K562 (cell line): ENCODE measurements at regions not wholly inside any gene's neighbourhood (a gene's known extent, or its start where the extent isn't known, plus 50 kb on each side); places are given as distances from the start of the nearest gene placed in this dataset.

Experiments
- CBX3 ChIP-seq, 2 experiments: IDR thresholded peaks; 1 replicate in 1 of 2; 2 replicates in 1 of 2; pipeline ENCODE4 v1.6.1; 2012; ENCODE audit warnings: inconsistent platforms in 2 of 2, low read length in 2 of 2, borderline replicate concordance in 1 of 2, control low read depth in 1 of 2
- FOXJ2 ChIP-seq: fragments of 200-800 bp; sonication (Bioruptor generic); IDR thresholded peaks from 2 replicates; pipeline ENCODE4 v1.6.1; 2016; ENCODE audit warnings: missing genetic modification characterization, missing compliant biosample characterization
- JUND ChIP-seq, 2 experiments: IDR thresholded peaks; 2 replicates in 1 of 2; 3 replicates in 1 of 2; pipeline ENCODE4 v1.6.1; 2011; ENCODE audit warnings: borderline replicate concordance in 2 of 2, low read depth in 2 of 2, low read length in 2 of 2, improper control_type of control experiment in 1 of 2, missing biosample characterization in 1 of 2, missing genetic modification characterization in 1 of 2, missing genetic modification reagents in 1 of 2
- SMARCA4 ChIP-seq: fragments of 450-650 bp; IDR thresholded peaks from 2 replicates; pipeline ENCODE4 v1.6.1; 2016
- XRCC4 ChIP-seq: IDR thresholded peaks from one replicate; pipeline ENCODE4 v1.6.1; 2011; ENCODE audit not compliant: insufficient read depth, insufficient read length; ENCODE audit errors: extremely low read depth
- ZNF146 ChIP-seq: IDR thresholded peaks from one replicate; pipeline ENCODE4 v1.6.1; 2018; ENCODE audit warnings: missing compliant biosample characterization; ENCODE audit not compliant: unreplicated experiment
- TF ChIP-seq, protein P1 (sequence below), 2 experiments: fragments of 450-650 bp; IDR thresholded peaks; 2 replicates each; pipeline ENCODE4 v1.6.1; 2016; ENCODE audit warnings: mild to moderate bottlenecking in 2 of 2, borderline replicate concordance in 1 of 2, low read depth in 1 of 2, moderate library complexity in 1 of 2
- TF ChIP-seq, protein P2 (sequence below), 2 experiments: fragments of 150-350 bp in 1 of 2; IDR thresholded peaks; 2 replicates each; pipeline ENCODE4 v1.6.1; 2012 to 2016; ENCODE audit warnings: low read depth in 2 of 2, low read length in 2 of 2, mild to moderate bottlenecking in 1 of 2, moderate library complexity in 1 of 2
- TF ChIP-seq, protein P3 (sequence below): sonication (generic); IDR thresholded peaks from 2 replicates; pipeline ENCODE4 v1.6.1; 2016
- TF ChIP-seq, protein P4 (sequence below), 2 experiments: IDR thresholded peaks in 1 of 2; conservative IDR thresholded peaks in 1 of 2; 2 replicates each; pipeline ENCODE4 v1.6.1; 2016; ENCODE audit warnings: low read depth in 2 of 2, mild to moderate bottlenecking in 1 of 2, missing compliant biosample characterization in 1 of 2, missing genetic modification characterization in 1 of 2, moderate library complexity in 1 of 2

DNA sequence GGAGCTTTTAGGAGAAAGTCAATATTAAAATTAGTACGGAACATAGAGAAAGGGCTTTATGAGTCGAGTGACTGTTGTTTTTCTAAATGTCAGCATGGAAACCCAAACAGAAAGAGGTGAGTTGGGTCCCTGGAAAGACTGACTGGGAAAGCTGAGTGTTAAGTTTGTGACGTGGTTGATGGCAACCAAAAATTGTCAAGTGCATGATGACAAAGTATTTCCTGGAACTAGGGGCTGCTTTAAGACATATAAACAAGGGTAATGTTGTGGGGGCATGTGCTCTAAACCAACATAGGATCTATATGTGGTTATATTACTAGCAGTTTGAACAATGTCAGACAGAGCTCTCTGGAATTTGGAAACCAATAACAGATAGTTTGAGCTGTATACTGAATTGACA lies 50.9 kb upstream of the GPD2 start (continued):
- TF ChIP-seq, protein P1, sequence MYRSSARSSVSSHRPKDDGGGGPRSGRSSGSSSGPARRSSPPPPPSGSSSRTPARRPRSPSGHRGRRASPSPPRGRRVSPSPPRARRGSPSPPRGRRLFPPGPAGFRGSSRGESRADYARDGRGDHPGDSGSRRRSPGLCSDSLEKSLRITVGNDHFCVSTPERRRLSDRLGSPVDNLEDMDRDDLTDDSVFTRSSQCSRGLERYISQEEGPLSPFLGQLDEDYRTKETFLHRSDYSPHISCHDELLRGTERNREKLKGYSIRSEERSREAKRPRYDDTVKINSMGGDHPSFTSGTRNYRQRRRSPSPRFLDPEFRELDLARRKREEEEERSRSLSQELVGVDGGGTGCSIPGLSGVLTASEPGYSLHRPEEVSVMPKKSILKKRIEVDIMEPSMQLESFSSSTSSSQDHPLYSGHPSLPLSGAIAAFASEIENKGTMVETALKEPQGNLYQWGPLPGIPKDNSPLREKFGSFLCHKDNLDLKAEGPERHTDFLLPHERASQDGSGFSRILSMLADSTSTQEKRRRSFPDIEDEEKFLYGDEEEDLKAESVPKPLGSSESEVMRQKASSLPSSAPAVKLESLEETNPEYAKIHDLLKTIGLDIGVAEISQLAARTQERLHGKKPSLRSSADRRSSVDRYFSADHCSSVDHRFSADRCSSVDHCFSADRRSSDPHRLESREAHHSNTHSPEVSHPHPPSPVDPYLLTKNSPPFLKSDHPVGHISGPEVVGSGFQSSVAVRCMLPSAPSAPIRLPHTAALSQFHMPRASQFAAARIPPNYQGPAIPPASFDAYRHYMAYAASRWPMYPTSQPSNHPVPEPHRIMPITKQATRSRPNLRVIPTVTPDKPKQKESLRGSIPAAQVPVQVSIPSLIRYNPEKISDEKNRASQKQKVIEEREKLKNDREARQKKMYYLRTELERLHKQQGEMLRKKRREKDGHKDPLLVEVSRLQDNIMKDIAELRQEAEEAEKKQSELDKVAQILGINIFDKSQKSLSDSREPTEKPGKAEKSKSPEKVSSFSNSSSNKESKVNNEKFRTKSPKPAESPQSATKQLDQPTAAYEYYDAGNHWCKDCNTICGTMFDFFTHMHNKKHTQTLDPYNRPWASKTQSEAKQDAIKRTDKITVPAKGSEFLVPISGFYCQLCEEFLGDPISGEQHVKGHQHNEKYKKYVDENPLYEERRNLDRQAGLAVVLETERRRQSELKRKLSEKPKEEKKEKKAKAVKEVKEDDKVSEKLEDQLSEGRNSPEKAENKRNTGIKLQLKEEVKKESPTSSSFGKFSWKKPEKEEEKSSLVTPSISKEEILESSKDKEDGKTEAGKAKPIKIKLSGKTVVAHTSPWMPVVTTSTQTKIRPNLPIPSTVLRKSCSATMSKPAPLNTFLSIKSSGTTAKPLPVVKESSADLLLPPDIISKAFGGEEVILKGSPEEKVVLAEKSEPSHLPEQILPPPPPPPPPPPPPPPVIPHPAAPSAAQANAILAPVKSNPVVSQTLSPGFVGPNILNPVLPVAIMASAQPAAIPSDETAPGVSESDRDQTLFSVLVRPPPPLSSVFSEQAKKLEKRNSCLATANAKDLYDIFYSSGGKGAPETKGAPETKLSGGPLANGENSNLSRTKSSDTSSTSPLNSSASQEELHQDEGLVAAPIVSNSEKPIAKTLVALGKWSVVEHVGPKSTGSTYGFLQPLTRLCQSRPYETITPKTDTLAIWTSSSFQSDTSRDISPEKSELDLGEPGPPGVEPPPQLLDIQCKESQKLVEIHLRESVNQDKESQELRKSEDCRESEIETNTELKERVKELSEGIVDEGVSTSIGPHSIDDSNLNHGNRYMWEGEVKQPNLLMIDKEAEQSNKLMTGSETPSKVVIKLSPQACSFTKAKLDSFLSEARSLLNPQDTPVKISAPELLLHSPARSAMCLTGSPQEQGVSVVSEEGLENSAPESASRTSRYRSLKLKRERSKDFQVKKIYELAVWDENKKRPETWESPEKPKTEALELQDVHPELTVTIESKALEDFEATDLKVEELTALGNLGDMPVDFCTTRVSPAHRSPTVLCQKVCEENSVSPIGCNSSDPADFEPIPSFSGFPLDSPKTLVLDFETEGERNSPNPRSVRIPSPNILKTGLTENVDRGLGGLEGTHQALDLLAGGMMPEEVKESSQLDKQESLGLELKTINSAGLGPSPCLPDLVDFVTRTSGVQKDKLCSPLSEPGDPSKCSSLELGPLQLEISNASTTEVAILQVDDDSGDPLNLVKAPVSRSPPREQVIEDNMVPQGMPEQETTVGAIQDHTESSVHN (IDR thresholded peaks at IDR 0.05; ENCODE audit: borderline replicate concordance in 1 of 2, low read depth in 1 of 2), result no peak
- TF ChIP-seq, protein P2, sequence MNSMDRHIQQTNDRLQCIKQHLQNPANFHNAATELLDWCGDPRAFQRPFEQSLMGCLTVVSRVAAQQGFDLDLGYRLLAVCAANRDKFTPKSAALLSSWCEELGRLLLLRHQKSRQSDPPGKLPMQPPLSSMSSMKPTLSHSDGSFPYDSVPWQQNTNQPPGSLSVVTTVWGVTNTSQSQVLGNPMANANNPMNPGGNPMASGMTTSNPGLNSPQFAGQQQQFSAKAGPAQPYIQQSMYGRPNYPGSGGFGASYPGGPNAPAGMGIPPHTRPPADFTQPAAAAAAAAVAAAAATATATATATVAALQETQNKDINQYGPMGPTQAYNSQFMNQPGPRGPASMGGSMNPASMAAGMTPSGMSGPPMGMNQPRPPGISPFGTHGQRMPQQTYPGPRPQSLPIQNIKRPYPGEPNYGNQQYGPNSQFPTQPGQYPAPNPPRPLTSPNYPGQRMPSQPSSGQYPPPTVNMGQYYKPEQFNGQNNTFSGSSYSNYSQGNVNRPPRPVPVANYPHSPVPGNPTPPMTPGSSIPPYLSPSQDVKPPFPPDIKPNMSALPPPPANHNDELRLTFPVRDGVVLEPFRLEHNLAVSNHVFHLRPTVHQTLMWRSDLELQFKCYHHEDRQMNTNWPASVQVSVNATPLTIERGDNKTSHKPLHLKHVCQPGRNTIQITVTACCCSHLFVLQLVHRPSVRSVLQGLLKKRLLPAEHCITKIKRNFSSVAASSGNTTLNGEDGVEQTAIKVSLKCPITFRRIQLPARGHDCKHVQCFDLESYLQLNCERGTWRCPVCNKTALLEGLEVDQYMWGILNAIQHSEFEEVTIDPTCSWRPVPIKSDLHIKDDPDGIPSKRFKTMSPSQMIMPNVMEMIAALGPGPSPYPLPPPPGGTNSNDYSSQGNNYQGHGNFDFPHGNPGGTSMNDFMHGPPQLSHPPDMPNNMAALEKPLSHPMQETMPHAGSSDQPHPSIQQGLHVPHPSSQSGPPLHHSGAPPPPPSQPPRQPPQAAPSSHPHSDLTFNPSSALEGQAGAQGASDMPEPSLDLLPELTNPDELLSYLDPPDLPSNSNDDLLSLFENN (IDR thresholded peaks at IDR 0.05; ENCODE audit: low read depth in 2 of 2, low read length in 2 of 2), result no peak
- TF ChIP-seq FOXJ2 (peak; percentile 62; the same call in 1 of the 2 replicates), ZNF146 (CRISPR knock-in tag) (no peak), SMARCA4 (0 out of 2 replicates have a peak, but pooled peaks have one; percentile 30), JUND (IDR thresholded peaks at IDR 0.05; ENCODE audit: borderline replicate concordance, low read depth, low read length) (peak; percentile 21; the same call in 1 of the 2 replicates), JUND (tag; IDR thresholded peaks at IDR 0.05; ENCODE audit: borderline replicate concordance, low read depth, low read length) (peak; percentile 52; the same call in 1 of the 3 replicates), XRCC4 (no peak), CBX3 (IDR thresholded peaks at IDR 0.05; ENCODE audit: borderline replicate concordance in 1 of 2, low read length in 2 of 2) (no peak)
- TF ChIP-seq, protein P3, sequence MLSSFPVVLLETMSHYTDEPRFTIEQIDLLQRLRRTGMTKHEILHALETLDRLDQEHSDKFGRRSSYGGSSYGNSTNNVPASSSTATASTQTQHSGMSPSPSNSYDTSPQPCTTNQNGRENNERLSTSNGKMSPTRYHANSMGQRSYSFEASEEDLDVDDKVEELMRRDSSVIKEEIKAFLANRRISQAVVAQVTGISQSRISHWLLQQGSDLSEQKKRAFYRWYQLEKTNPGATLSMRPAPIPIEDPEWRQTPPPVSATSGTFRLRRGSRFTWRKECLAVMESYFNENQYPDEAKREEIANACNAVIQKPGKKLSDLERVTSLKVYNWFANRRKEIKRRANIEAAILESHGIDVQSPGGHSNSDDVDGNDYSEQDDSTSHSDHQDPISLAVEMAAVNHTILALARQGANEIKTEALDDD, result no peak
- TF ChIP-seq, protein P4, sequence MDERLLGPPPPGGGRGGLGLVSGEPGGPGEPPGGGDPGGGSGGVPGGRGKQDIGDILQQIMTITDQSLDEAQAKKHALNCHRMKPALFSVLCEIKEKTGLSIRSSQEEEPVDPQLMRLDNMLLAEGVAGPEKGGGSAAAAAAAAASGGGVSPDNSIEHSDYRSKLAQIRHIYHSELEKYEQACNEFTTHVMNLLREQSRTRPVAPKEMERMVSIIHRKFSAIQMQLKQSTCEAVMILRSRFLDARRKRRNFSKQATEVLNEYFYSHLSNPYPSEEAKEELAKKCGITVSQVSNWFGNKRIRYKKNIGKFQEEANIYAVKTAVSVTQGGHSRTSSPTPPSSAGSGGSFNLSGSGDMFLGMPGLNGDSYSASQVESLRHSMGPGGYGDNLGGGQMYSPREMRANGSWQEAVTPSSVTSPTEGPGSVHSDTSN (CRISPR knock-in tag; IDR thresholded peaks at IDR 0.05; ENCODE audit: low read depth), result no peak
- TF ChIP-seq, protein P4 (tag; conservative IDR thresholded peaks at IDR 0.05; ENCODE audit: low read depth), result peak; percentile 46; the same call in 1 of the 2 replicates
